ENCODE measurements at regions not wholly inside any gene's neighbourhood (a gene's known extent, or its start where the extent isn't known, plus 50 kb on each side); places are given as distances from the start of the nearest gene placed in this dataset.

DNA sequence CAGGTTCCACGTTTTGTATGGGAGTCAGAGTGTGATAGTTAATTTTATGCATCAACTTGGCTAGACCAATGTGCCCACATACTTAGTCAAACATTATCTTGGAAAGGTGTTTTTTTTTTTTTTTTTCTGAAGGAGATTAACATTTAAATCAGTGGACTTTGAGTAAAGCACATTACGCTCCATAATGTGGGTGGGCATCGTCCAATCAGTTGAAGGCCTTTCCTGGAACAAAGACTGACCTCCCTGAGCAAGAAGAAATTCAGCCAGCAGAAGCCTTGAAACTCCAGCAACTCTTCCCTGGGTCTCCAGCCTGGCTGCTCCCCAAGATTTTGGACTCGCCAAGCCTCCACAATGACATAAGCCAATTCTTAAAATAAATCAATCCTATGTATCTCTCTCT lies 711.4 kb downstream of the MTRR start:
- DNase-seq = no peak

DNA sequence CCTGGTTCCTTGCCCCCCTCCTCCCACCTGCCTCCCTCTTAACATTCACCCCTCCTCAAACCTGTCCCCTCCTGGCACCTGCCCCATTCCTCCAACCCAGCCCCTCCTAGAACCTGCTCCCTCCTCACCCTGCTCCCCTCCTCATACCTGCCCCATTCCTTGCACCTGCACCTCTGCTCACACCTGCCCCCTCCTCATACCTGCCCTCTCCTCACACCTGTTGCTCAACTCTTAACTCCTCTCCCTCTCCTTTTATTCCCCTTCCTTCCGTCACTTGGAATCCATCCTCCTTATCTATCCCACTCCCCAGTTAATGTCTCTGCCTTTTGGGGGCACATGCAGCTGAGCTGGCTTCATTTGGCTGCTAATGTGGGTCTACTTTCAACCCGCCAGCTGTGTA lies 712.1 kb downstream of the MTRR start:
- DNase-seq = no peak

DNA sequence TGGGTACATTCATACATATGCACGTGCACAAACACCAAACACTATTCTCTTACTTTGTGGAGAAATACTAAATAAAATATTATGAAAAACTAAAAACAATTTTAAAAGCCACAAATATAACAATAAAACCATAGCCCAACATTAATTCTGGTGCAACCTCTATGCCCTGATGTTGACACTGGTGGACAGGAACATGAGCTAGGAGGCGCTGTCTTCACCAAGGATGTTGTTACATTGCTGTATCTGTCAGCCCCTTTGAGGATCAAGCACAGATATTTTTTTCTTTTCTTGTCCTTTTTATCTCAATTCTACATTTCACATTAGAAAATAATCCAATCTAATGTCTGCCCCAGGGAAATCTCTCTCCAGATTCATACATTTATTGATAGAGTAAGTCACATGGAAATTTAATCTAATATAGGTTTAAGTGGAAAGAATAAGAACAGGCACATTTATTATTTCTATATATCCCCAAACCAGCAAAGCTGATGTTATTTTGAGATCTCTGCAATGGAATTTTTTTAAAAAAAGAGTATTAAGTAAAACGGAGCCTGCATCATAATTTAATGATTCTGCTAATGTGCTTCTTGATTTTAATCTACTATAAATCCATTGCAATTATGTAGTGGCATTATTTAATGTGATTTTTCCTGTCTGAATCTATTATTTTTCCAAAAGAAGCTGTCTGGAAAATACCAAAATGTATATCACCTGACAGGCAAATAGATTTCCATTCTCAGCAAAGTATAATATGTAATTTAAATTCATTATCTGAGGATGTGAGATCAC lies 716.5 kb downstream of the MTRR start:
- DNase-seq = no peak

DNA sequence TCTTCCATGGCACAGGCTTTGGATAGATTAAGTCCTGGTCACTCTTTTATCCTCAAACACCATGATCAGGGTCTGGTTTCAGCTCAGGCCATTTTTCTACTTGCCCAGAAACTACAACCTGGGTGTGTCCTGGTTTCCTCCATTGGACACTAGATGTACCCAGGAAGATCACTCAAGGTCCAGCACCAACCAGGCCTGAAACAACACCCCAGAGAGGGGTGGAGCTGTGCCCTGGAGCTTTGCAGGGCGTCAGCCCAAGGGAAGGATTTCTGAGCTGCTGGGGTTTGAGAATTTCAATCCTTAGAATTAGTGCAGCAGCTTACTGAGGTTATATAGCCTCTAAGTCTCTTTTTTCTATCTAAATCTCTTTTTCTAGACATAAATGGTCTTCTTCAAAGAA lies 722.0 kb downstream of the MTRR start:
- DNase-seq = no peak

DNA sequence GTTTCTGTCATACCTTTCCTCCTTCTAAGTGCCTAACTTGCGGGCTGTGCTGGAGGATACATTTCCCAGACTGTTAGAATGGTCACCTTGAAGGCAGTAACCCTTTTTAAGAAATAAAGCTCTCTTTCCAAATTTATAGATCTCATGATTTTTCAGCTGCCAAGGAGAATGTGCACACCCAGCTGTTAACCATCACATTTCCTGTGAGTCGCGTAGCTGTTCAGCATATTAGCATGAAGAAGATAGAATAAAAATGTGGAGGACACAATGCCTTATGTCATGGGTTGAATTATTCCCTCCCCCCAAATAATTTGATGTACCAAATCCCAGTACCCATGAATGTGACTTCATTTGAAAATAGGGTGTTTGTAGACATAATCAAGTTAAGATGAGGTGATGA lies 729.4 kb downstream of the MTRR start:
- DNase-seq = no peak

DNA sequence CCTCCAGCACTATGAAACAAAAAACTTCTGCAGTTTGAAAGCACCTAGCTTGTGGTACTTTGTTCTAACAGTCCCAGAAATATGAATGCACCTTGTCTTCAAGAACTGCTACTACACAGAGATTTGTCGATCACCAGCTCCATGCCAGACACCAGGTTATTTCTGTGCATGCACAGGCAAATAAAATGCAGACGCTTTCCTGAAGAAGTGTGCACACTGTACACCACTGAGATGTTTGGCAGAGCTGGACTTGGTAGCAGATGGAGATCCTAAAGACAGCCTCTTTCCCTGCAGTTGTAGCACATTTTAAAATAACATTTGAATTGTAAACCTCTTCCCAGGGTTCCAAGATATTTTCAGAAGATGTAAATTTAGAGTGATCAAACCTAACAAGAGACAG lies 730.0 kb downstream of the MTRR start:
- no peak for DNase-seq

DNA sequence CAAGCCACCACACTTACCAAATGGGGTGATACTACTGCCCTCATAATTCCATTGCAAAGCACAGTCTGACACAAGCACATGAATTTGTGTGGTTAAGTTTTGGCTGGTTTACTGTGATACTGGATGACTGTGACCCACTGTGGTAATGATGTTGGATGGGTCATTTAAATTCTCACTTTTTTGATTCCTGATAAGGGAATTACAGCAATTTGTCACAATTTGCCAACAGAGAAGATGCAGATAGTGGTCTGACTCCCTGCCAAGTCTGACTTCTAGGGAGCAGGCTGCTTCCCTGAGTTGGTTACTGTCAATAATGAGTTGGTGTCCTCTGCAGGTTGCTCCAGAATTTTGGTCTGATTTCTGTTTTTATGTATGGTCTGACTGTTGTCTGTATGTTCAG lies 731.9 kb downstream of the MTRR start:
- DNase-seq = no peak

DNA sequence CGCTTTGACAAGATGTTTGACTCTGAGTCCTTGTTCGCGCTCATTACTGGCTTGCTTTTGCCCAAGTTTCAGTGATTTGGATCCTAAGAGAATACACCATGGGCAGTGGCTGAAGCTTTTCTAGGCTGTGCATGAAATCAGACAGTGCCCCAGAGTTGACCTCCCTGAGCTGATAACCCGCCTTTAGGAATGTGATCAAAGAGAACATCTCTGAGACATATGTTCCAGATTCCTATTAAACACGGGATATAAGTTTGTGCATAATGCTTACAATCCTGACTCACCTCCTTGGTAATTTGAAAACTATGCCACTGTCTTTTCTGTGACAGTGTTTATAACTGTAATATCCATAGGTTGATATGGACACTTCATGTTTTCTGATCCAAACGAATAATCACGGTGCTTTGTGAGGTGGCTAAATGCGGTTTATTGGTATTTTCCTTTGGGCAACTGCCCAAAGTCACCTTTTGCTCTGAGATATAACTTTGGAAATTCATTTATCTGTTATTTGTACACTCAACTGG lies 732.9 kb downstream of the MTRR start:
- no peak for DNase-seq

DNA sequence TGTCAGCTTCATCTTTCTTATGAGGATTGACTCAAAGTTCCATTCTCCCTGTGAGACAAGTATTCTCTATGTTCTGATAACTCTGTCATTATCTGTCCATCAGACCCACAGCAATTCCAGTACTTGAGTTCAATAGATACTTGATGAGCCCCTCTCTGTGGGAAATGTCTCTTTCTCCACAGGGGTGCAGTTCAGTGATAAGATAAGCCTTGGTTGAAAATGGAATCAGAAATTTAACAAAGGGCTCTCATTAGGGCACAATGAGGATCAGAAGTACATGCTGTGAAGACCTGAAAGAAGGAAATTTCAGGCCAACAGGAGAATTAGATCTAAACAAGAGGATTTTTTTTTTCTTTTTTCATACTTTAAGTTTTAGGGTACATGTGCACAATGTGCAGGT lies 737.3 kb downstream of the MTRR start:
- DNase-seq = no peak

DNA sequence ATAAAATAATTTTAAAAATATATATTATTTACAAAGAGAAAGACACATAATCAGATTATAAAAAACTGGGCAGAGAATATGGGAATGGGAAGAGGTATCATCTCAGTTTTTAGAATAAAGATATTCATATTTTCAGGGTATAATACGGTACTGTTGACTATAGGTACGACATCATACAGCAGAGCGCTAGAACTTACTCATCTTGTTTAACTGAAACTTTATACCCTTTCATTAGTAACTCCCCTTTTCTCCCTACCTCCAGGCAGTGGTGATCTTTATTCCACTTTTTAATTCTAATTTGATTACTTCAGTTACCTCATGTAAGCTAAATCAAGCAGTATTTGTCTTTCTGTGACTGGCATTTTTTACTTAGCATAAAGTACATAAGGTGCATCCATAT lies 742.1 kb downstream of the MTRR start:
- DNase-seq = no peak

DNA sequence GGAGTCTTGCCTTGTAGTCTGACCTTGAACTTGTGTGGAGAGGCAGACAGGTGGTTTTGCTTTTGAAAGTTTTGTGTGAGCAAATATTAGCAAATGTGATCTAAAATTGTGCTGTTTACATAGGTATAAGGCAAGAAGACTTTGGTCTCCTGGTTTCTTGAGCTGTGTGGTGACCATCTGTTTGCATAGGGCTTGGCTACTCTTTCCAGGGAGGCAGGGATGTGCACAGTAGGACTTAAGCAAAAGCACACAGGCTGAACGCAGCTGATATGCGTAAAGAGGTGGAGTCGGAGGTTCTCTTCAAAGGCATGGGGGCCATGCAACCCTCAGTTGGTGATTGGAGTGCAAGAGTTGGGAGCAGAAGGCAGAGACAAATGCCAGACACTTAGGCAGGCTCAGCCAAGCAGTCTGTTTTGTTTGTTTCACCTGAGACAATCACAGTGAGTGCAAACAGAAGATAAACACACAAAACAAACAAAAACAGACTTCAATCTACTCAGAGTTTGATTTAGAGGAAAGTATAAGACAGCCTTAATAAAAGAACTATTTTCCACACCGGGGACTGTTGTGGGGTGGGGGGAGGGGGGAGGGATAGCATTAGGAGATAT lies 744.2 kb downstream of the MTRR start:
- DNase-seq = no peak

DNA sequence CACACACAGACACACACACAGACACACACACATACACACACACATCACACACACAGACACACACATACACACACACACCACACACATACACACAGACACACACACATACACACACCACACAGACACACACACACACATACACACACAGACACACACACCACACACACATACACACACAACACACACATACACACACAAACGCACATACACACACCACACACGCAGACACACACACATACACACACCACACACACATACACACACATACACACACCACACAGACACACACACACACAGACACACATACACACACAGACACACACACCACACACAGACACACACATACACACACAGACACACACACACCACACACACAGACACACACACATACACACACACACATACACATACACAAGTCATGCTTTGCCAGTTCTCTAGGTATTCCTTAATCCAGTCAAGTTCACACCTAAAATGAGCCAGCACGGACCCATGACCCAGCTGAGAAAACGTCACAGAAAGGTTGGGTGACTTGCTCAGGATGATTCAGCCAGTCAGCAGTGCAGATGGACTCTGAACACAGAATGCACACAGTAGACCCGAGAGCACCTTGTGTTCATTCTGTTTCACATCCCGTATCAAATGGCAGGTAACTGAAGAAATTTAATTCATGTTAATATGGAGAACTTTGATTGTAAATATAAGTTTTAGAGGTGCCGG lies 746.4 kb downstream of the MTRR start:
- no peak for DNase-seq

DNA sequence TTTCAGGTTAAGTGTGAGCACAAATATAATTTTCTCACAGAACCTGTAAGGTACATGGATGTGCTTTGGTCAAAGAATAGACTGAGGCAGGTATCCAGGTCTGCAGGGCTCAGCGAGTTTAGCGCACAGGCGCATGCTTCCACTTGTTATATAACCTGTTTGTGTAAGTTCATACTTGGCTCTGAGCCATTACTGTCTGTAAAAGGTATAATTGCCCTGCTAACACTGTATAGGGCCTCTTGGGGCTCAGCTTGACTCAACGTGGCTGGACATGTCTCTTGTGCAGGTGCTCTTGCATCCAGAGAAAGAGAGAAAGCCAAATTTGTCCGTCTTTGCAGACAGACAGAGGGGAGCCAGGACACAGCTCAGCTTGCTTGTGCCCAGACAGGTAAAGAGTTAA lies 759.6 kb downstream of the MTRR start:
- DNase-seq = no peak

DNA sequence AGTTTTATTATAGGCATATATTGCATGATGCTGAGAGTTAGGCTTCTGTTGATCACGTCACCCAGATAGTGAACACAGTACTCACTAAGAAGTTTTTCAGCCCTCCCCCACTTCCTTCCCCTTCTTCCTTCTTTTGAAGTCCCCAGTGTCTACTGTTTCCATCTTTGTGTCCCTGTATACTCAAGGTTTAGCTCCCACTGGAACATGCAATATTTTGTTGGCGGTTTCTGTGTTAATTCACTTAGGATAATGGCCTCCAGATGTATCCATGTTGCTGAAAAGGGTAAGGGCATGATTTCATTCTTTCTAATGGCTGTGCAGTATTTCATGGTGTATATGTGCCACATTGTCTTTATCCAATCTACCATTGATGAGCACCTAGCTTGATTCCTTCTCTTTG lies 764.3 kb downstream of the MTRR start:
- no peak for DNase-seq

DNA sequence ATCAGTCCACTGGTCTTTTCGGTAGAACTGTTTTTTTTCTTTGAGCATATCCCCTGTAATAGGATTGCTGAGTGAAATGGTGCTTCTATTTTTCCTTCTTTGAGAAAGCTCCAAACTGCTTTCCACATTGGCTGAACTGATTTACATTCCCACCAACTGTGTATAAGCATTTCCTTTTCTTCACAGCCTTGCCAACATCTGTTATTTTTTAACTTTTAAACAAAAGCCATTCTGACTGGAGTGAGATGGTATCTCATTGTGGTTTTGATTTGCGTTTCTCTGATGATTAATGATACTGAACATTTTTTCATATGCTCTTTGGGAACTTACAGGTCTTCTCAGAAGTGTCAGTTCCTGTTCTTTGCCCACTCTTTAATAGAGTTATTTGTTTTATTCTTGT lies 764.7 kb downstream of the MTRR start:
- DNase-seq = no peak

DNA sequence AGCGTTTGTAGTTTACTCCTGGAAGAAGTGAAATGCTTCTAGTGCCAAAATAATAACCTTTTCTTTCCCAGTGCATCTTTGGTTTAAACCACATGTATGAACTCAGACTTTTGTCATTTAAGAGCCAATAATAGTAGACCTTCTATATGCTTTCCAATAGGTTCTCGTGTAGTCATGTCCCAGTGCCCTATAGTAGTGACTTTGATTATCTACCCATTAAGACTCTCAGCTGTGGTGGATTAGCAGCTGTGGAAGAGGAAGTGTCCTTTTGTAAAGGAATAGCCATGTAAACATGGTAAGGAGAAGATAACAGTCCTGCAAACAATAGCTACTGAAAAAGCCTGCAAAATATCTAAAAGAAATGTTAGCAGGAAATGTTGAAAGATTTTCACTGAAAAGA lies 765.3 kb downstream of the MTRR start:
- no peak for DNase-seq

DNA sequence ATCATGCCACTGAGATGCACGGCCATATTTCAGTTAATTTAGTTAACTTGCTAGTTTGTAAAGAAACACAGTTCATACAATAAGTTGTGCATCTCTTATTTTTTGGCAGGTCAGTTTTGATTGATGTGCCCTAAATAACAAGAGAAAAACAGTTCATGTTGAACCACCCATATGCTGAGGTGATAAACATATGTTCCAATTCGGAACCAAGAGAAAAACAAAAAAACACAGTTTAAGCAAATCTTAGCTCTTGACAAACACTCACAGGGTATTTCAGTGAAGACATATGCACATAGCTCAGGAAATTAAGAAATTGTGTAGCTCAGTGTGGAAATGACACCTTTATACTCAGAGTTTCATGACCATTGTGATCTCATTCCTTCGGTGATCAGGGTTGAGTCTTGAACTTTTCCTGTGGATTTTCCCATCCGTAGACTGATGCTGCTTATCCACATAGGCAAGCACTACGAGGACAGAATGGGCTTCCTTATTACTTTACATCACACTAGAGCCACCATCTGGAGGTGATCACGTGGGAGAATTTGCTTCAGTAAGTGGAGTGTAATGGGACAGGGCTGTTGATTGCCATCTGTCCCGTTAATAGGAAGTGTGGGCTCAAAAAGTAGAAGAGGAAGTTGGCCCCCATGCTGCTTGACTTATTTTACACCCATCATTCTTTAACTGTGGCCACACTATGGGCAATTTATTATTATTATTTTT lies 773.0 kb downstream of the MTRR start:
- no peak for DNase-seq

DNA sequence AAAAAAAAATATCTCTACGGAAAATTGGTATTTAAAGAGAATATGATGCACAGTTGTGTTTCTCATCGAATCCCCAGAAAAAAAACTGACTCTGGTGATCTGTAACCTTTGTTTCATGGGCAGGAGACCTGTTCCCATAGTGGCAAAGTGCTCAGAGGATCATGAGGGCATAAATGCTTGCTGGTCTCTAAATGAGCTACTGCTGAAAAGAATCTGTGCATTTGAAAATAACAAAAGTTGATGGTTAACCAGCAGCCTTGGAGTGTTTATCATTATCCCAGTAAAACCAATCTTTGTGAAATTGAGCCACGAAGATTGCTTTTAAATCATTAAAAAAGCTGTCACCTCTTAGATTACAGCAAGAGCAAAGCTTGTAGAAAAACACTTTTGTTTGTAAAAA lies 775.4 kb downstream of the MTRR start:
- DNase-seq = no peak

DNA sequence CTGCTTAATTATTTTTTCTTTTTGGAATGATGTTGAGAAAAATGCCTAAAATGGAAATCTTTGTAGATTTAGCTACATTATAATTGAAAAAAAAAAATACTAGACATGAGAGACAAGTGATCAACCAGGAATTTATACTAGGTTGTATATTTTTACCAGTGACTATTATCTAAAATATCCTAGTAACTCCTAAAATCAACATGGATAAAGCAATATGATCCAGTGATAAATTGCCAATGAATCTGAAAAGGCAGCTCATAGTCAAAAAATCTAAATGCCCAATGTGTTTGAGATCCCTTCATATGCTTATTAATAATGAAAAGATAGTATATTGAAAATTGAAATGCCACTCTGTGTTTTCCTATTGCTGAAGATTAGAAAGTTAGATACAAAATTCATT lies 778.2 kb downstream of the MTRR start:
- no peak for DNase-seq

DNA sequence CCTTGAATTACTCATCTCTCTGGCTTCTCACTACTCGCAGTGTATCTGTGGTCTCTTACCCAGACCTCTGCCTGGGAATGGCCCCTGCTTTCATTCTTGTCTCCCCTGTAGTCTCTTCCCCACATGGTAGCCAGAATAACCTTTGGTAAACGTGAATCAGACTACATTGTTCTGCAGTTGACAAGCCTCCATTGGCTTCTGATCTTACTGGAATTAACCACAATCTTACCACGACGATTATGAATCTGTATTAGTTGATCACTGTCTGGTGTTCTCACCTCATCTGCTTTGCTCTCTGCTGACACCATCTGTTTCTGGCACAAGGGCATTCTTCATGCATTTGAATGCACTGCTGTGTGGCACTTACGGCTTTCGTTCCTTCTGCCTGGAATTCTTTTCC lies 781.2 kb downstream of the MTRR start:
- no peak for DNase-seq

DNA sequence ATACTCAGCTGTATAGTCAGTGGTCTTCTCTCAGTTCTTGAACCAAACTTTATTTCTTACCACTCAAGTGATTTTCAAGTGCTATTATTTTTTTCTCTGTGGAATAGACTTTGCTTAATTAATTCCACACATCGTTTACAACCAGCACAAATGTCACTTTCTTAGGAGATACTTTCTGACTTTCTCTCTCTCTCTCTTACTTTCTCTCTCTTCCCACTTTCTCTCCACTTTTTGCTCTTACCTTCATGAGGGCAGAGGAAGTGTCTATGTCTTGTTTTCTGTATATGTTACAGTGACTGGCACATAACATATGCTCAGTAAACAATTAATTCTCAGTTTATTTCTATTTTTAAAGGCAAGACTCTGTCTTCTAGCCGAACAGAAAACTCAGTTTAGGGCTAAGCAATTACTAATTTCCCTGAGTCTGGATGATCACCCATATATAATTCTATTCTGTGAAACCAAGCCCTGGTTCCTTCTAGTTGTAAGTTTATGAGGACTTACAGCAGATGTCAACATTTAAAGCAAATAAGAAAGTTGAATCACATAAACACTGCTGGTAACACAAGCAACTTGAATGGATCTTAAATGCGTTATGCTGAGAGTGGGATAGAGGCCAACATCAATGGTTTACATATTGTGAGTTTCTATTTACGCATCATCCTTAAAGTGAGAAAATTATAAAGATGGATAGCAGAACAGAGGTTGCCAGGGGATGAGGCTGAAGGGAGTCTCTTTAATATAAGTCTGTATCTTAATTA lies 791.4 kb downstream of the MTRR start:
- DNase-seq = no peak

DNA sequence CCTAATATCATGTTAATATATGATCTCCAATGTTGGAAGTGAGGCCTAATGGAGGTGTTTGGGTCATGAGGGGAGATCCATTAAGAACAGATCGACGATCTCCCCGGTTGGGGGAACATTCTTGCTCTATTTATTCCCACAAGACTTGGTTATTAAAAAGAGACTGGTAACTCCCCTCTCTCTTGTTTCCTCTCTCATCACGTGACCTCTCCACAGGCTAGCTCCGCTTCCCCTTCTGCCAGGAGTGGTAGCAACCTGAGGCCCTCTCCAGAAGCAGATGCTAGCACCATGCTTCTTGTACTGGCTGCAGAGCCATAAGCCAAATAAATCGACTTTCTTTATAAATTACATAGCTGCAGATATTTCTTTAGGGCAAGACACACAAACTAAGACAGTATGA lies 794.4 kb downstream of the MTRR start:
- no peak for DNase-seq

DNA sequence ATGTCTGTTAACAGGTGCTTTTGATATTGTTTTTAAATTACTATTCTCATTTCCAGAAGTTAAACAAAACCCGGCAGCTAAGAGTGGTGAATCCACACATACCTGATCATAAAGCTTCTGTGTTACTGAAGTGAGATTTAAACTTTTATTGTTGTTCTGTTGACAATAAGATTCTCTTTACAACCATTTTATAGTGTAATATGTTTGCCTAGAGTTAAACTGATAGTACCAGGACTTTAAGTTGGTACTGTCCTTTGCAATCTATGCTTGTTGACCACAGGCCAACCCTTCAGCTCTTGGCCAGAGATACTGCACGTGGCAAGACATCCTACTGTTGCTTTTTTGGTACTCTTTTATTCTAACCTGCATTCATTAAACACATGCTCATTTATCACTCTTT lies 806.2 kb downstream of the MTRR start:
- no peak for DNase-seq

Data from KG1 (cell line).